Stimulated activated naive B cell treated with anti-CD40 and anti-IgM and Interleukin-4, amounts not matched to agents 10 μg/mL and 1 μg/mL and 100 μg/mL, for 72 hours (primary cell): ENCODE measurements at regions not wholly inside any gene's neighbourhood (a gene's known extent, or its start where the extent isn't known, plus 50 kb on each side); places are given as distances from the start of the nearest gene placed in this dataset.

ENCODE experiments used
- ATAC-seq, 2 donors: fragments of 150-1000 bp; cut with Tn5 transposase; replicated peaks; 2 replicates each; pipeline ENCODE4 v1.10.0; 2021; ENCODE audit warnings: moderate library complexity in 1 of 2
- DNase-seq: peaks from one replicate; pipeline ENCODE4 v3.0.0; 2021
- H3K27ac Mint-ChIP-seq: one replicate; pipeline ENCODE4 v1.8.0; 2022; ENCODE audit warnings: mild to moderate bottlenecking, mixed read lengths
- H3K27me3 Mint-ChIP-seq, 2 donors: one replicate each; pipeline ENCODE4 v1.8.0; 2022; ENCODE audit warnings: mixed read lengths in 2 of 2
- H3K36me3 Mint-ChIP-seq, 2 donors: one replicate each; pipeline ENCODE4 v1.8.0; 2022; ENCODE audit warnings: mixed read lengths in 2 of 2, mild to moderate bottlenecking in 1 of 2
- H3K4me1 Mint-ChIP-seq, 2 donors: one replicate each; pipeline ENCODE4 v1.8.0; 2022; ENCODE audit warnings: mixed read lengths in 2 of 2, mild to moderate bottlenecking in 1 of 2
- H3K4me3 Mint-ChIP-seq, 2 donors: one replicate each; pipeline ENCODE4 v1.8.0; 2022; ENCODE audit warnings: mild to moderate bottlenecking in 2 of 2, mixed read lengths in 2 of 2, moderate library complexity in 1 of 2
- H3K9me3 Mint-ChIP-seq, 2 donors: one replicate each; pipeline ENCODE4 v1.8.0; 2022; ENCODE audit warnings: mixed read lengths in 2 of 2, mild to moderate bottlenecking in 1 of 2

- Mint-ChIP-seq H3K36me3 (no peaks in the 10 kb centered on the region), H3K4me3 (no peak overlapping the region), H3K9me3 (no peaks in the 10 kb centered on the region), H3K27me3 (peaks cover 16 to 17% of the 10 kb centered on the region in 2 donors), H3K4me1 (peaks cover 7 to 11% of the 10 kb centered on the region in 2 donors), H3K27ac (no peak overlapping the region)
- ATAC-seq = peak; percentile 68 to 78
- no peak for DNase-seq
Observed at GRCh38 chr2:120551522-120551921, 184.1 kb upstream of the GLI2 start.

- Mint-ChIP-seq H3K4me1 (peaks cover 7 to 11% of the 10 kb centered on the region in 2 donors), H3K27ac (no peak overlapping the region), H3K4me3 (no peak overlapping the region), H3K36me3 (no peaks in the 10 kb centered on the region), H3K27me3 (peaks cover 17% of the 10 kb centered on the region in 2 donors), H3K9me3 (no peaks in the 10 kb centered on the region)
- DNase-seq (no peak), ATAC-seq (no peak)
Observed at GRCh38 chr2:120552079-120552478, 183.6 kb upstream of the GLI2 start.

- H3K27me3 Mint-ChIP-seq = peaks cover 17 to 21% of the 10 kb centered on the region in 2 donors
- no peak for DNase-seq
- H3K9me3 Mint-ChIP-seq = no peaks in the 10 kb centered on the region
- H3K4me1 Mint-ChIP-seq = peaks cover 9 to 11% of the 10 kb centered on the region in 2 donors
- H3K36me3 Mint-ChIP-seq = no peaks in the 10 kb centered on the region
- H3K27ac Mint-ChIP-seq = no peak overlapping the region
- peak in 1 of 2 donors; percentile 59 for ATAC-seq
- H3K4me3 Mint-ChIP-seq = no peak overlapping the region
Observed at GRCh38 chr2:120552800-120553481, 182.7 kb upstream of the GLI2 start.

GRCh38 chr2:120554625-120555032 lies 181.0 kb upstream of the GLI2 start:
- Mint-ChIP-seq H3K4me3 (no peak overlapping the region), H3K36me3 (no peaks in the 10 kb centered on the region), H3K27ac (no peak overlapping the region), H3K27me3 (peaks cover 17 to 25% of the 10 kb centered on the region in 2 donors), H3K4me1 (peaks cover 9 to 11% of the 10 kb centered on the region in 2 donors), H3K9me3 (no peaks in the 10 kb centered on the region)
- no peak for DNase-seq
- ATAC-seq = no peak

- no peak overlapping the region for H3K27ac Mint-ChIP-seq
- DNase-seq (no peak), ATAC-seq (no peak)
- no peaks in the 10 kb centered on the region for H3K36me3 Mint-ChIP-seq
- H3K9me3 Mint-ChIP-seq = no peaks in the 10 kb centered on the region
- peaks cover 17 to 25% of the 10 kb centered on the region in 2 donors for H3K27me3 Mint-ChIP-seq
- no peak overlapping the region for H3K4me3 Mint-ChIP-seq
- peaks cover 9 to 11% of the 10 kb centered on the region in 2 donors for H3K4me1 Mint-ChIP-seq
Observed at GRCh38 chr2:120555092-120555491, 180.6 kb upstream of the GLI2 start.

- H3K27me3 Mint-ChIP-seq = peaks cover 17 to 25% of the 10 kb centered on the region in 2 donors
- H3K4me1 Mint-ChIP-seq = peaks cover 6 to 8% of the 10 kb centered on the region in 2 donors
- no peak for ATAC-seq
- H3K9me3 Mint-ChIP-seq = no peaks in the 10 kb centered on the region
- no peak overlapping the region for H3K27ac Mint-ChIP-seq
- no peaks in the 10 kb centered on the region for H3K36me3 Mint-ChIP-seq
- no peak overlapping the region for H3K4me3 Mint-ChIP-seq
- no peak for DNase-seq
Observed at GRCh38 chr2:120556911-120557310, 178.8 kb upstream of the GLI2 start.

GRCh38 chr2:120558847-120559246 lies 176.8 kb upstream of the GLI2 start:
- Mint-ChIP-seq H3K9me3 (no peaks in the 10 kb centered on the region), H3K4me1 (peaks cover 0 to 2% of the 10 kb centered on the region in 2 donors), H3K36me3 (no peaks in the 10 kb centered on the region), H3K27ac (no peak overlapping the region), H3K27me3 (peaks cover 5 to 15% of the 10 kb centered on the region in 2 donors), H3K4me3 (no peak overlapping the region)
- DNase-seq (no peak), ATAC-seq (no peak)

- Mint-ChIP-seq H3K4me1 (peaks cover 0 to 2% of the 10 kb centered on the region in 2 donors), H3K27me3 (peaks cover 4 to 13% of the 10 kb centered on the region in 2 donors), H3K27ac (no peak overlapping the region), H3K36me3 (no peaks in the 10 kb centered on the region), H3K4me3 (no peak overlapping the region), H3K9me3 (no peaks in the 10 kb centered on the region)
- no peak for DNase-seq
- ATAC-seq = no peak
Observed at GRCh38 chr2:120559401-120559800, 176.3 kb upstream of the GLI2 start.

- Mint-ChIP-seq H3K36me3 (no peaks in the 10 kb centered on the region), H3K4me3 (no peak overlapping the region), H3K27ac (no peak overlapping the region), H3K4me1 (peaks cover 0 to 2% of the 10 kb centered on the region in 2 donors), H3K9me3 (no peaks in the 10 kb centered on the region), H3K27me3 (peaks cover 0 to 9% of the 10 kb centered on the region in 2 donors)
- DNase-seq (no peak), ATAC-seq (no peak)
Observed at GRCh38 chr2:120560330-120560729, 175.3 kb upstream of the GLI2 start.

GRCh38 chr2:120561379-120562035 lies 174.2 kb upstream of the GLI2 start:
- DNase-seq (no peak), ATAC-seq (no peak)
- Mint-ChIP-seq H3K36me3 (no peaks in the 10 kb centered on the region), H3K4me1 (peaks cover 0 to 2% of the 10 kb centered on the region in 2 donors), H3K27ac (no peak overlapping the region), H3K27me3 (peaks cover 0 to 9% of the 10 kb centered on the region in 2 donors), H3K9me3 (no peaks in the 10 kb centered on the region), H3K4me3 (no peak overlapping the region)

GRCh38 chr2:120562218-120563005 lies 173.3 kb upstream of the GLI2 start:
- Mint-ChIP-seq H3K27ac (no peak overlapping the region), H3K4me3 (no peak overlapping the region), H3K4me1 (peaks cover 0 to 2% of the 10 kb centered on the region in 2 donors), H3K36me3 (no peaks in the 10 kb centered on the region), H3K9me3 (no peaks in the 10 kb centered on the region), H3K27me3 (peaks cover 0 to 5% of the 10 kb centered on the region in 2 donors)
- ATAC-seq (no peak), DNase-seq (no peak)

GRCh38 chr2:120563616-120564015 lies 172.1 kb upstream of the GLI2 start:
- DNase-seq (no peak), ATAC-seq (no peak)
- no peaks in the 10 kb centered on the region for H3K4me1 Mint-ChIP-seq
- no peak overlapping the region for H3K4me3 Mint-ChIP-seq
- H3K36me3 Mint-ChIP-seq = no peaks in the 10 kb centered on the region
- no peaks in the 10 kb centered on the region for H3K9me3 Mint-ChIP-seq
- H3K27me3 Mint-ChIP-seq = peaks cover 0 to 3% of the 10 kb centered on the region in 2 donors
- no peak overlapping the region for H3K27ac Mint-ChIP-seq

GRCh38 chr2:120564213-120565094 lies 171.2 kb upstream of the GLI2 start:
- H3K4me3 Mint-ChIP-seq = no peak overlapping the region
- no peak overlapping the region for H3K27ac Mint-ChIP-seq
- no peak for ATAC-seq
- no peaks in the 10 kb centered on the region for H3K36me3 Mint-ChIP-seq
- no peaks in the 10 kb centered on the region for H3K4me1 Mint-ChIP-seq
- no peak for DNase-seq
- no peaks in the 10 kb centered on the region for H3K27me3 Mint-ChIP-seq
- H3K9me3 Mint-ChIP-seq = no peaks in the 10 kb centered on the region

- no peaks in the 10 kb centered on the region for H3K9me3 Mint-ChIP-seq
- no peak overlapping the region for H3K4me3 Mint-ChIP-seq
- no peaks in the 10 kb centered on the region for H3K36me3 Mint-ChIP-seq
- DNase-seq (no peak), ATAC-seq (no peak)
- H3K4me1 Mint-ChIP-seq = no peaks in the 10 kb centered on the region
- H3K27me3 Mint-ChIP-seq = no peaks in the 10 kb centered on the region
- H3K27ac Mint-ChIP-seq = no peak overlapping the region
Observed at GRCh38 chr2:120565095-120565460, 170.6 kb upstream of the GLI2 start.
